WTC11 (cell line): ENCODE measurements at regions not wholly inside any gene's neighbourhood (a gene's known extent, or its start where the extent isn't known, plus 50 kb on each side); places are given as distances from the start of the nearest gene placed in this dataset.

Source experiments
- ATAC-seq: fragments of 200-7000 bp; cut with Tn5 transposase; 2 replicates; pipeline ENCODE4 v1.10.0; 2021; ENCODE audit warnings: mild to moderate bottlenecking, moderate library complexity
- CTCF ChIA-PET: fragments of 300-600 bp; sonication (Branson Sonifier 250); formaldehyde crosslinking; loops from one replicate; lab custom pipeline; 2021; ENCODE audit warnings: antibody characterized with exemption; lab: Charles Lee
- POLR2A ChIA-PET: fragments of 350-600 bp; sonication (Branson Sonifier 250); formaldehyde crosslinking; loops from one replicate; lab custom pipeline; 2021; ENCODE audit warnings: antibody characterized with exemption; lab: Charles Lee
- DNase-seq: peaks from one replicate; pipeline ENCODE4 v3.0.0; 2021; ENCODE audit warnings: low spot score
- H3K27ac Mint-ChIP-seq: 2 replicates; pipeline ENCODE4 v1.8.0; 2021; ENCODE audit warnings: mixed read lengths
- H3K27me3 Mint-ChIP-seq: 2 replicates; pipeline ENCODE4 v1.8.0; 2021; ENCODE audit warnings: low read depth, mild to moderate bottlenecking, moderate library complexity, mixed read lengths
- H3K36me3 Mint-ChIP-seq: 2 replicates; pipeline ENCODE4 v1.8.0; 2021; ENCODE audit warnings: mixed read lengths
- H3K4me1 Mint-ChIP-seq: 2 replicates; pipeline ENCODE4 v1.8.0; 2022; ENCODE audit warnings: mixed read lengths
- H3K4me3 Mint-ChIP-seq: 2 replicates; pipeline ENCODE4 v1.8.0; 2021; ENCODE audit warnings: mild to moderate bottlenecking, moderate library complexity, mixed read lengths
- H3K9me3 Mint-ChIP-seq: 2 replicates; pipeline ENCODE4 v1.8.0; 2021; ENCODE audit warnings: mixed read lengths
- CDX4 ChIP-seq: fragments of 250-450 bp; sonication (Bioruptor Pico); IDR thresholded peaks from 2 replicates; pipeline ENCODE4 v1.9.0; 2021; ENCODE audit warnings: moderate library complexity, mild to moderate bottlenecking, inconsistent platforms, borderline replicate concordance
- CREB1 ChIP-seq: sonication (generic); formaldehyde crosslinking; IDR thresholded peaks from 2 replicates; pipeline ENCODE4 v1.8.0; 2023; ENCODE audit warnings: mild to moderate bottlenecking, missing genetic modification reagents
- CREM ChIP-seq: sonication (generic); formaldehyde crosslinking; IDR thresholded peaks from 2 replicates; pipeline ENCODE4 v1.8.1; 2022; ENCODE audit warnings: mild to moderate bottlenecking, missing genetic modification reagents, moderate library complexity
- E2F1 ChIP-seq: sonication (generic); formaldehyde crosslinking; IDR thresholded peaks from 2 replicates; pipeline ENCODE4 v1.8.0; 2022; ENCODE audit warnings: mild to moderate bottlenecking, missing genetic modification reagents
- FOXK1 ChIP-seq: sonication (generic); formaldehyde crosslinking; IDR thresholded peaks from 2 replicates; pipeline ENCODE4 v1.8.0; 2022; ENCODE audit warnings: mild to moderate bottlenecking, moderate library complexity, missing genetic modification reagents
- GRHL2 ChIP-seq: fragments of 250-450 bp; sonication (Bioruptor Pico); IDR thresholded peaks from 2 replicates; pipeline ENCODE4 v1.8.0; 2022; ENCODE audit warnings: mild to moderate bottlenecking, moderate library complexity; ENCODE audit not compliant: insufficient replicate concordance, severe bottlenecking
- IRF2 ChIP-seq: sonication (generic); formaldehyde crosslinking; IDR thresholded peaks from 2 replicates; pipeline ENCODE4 v1.8.0; 2022; ENCODE audit warnings: low read depth, missing genetic modification reagents, borderline replicate concordance
- JUN ChIP-seq: sonication (generic); formaldehyde crosslinking; IDR thresholded peaks from 2 replicates; pipeline ENCODE4 v1.8.0; 2023; ENCODE audit warnings: mild to moderate bottlenecking, missing genetic modification reagents
- MXD4 ChIP-seq: fragments of 250-450 bp; sonication (Bioruptor Pico); IDR thresholded peaks from 2 replicates; pipeline ENCODE4 v1.8.0; 2021; ENCODE audit warnings: mild to moderate bottlenecking, moderate library complexity, borderline replicate concordance
- NFATC4 ChIP-seq: fragments of 250-450 bp; sonication (Bioruptor Pico); IDR thresholded peaks from 2 replicates; pipeline ENCODE4 v1.9.0; 2021; ENCODE audit warnings: mild to moderate bottlenecking
- NFE2L1 ChIP-seq: sonication (generic); formaldehyde crosslinking; IDR thresholded peaks from 2 replicates; pipeline ENCODE4 v1.8.1; 2023; ENCODE audit warnings: missing genetic modification reagents
- OVOL2 ChIP-seq: fragments of 250-450 bp; sonication (Bioruptor Pico); IDR thresholded peaks from 2 replicates; pipeline ENCODE4 v1.9.0; 2021; ENCODE audit warnings: mild to moderate bottlenecking, borderline replicate concordance
- SOX15 ChIP-seq: fragments of 250-450 bp; sonication (Bioruptor Pico); IDR thresholded peaks from 2 replicates; pipeline ENCODE4 v1.9.0; 2021; ENCODE audit warnings: mild to moderate bottlenecking
- TCF7 ChIP-seq: sonication (generic); formaldehyde crosslinking; IDR thresholded peaks from 2 replicates; pipeline ENCODE4 v1.8.0; 2022; ENCODE audit warnings: mild to moderate bottlenecking, low read depth, missing genetic modification reagents, moderate library complexity
- TEAD1 ChIP-seq: sonication (generic); formaldehyde crosslinking; IDR thresholded peaks from 2 replicates; pipeline ENCODE4 v1.8.0; 2022; ENCODE audit warnings: mild to moderate bottlenecking, missing genetic modification reagents
- TP53 ChIP-seq: sonication (generic); formaldehyde crosslinking; IDR thresholded peaks from 2 replicates; pipeline ENCODE4 v1.8.1; 2023; ENCODE audit warnings: mild to moderate bottlenecking, missing genetic modification reagents
- USF2 ChIP-seq: sonication (generic); formaldehyde crosslinking; IDR thresholded peaks from 2 replicates; pipeline ENCODE4 v1.8.1; 2023; ENCODE audit warnings: mild to moderate bottlenecking, missing genetic modification reagents, moderate library complexity
- ZNF512 ChIP-seq: sonication (generic); formaldehyde crosslinking; IDR thresholded peaks from 2 replicates; pipeline ENCODE4 v1.8.1; 2022; ENCODE audit warnings: missing genetic modification reagents, borderline replicate concordance
- TF ChIP-seq, protein P1 (sequence below): sonication (generic); formaldehyde crosslinking; IDR thresholded peaks from 2 replicates; pipeline ENCODE4 v1.8.0; 2023; ENCODE audit warnings: missing genetic modification reagents
- TF ChIP-seq, protein P2 (sequence below): sonication (generic); formaldehyde crosslinking; IDR thresholded peaks from 2 replicates; pipeline ENCODE4 v1.8.1; 2022; ENCODE audit warnings: low read depth, mild to moderate bottlenecking, moderate library complexity, missing genetic modification reagents, borderline replicate concordance
- TF ChIP-seq, protein P3 (sequence below): sonication (generic); formaldehyde crosslinking; IDR thresholded peaks from 2 replicates; pipeline ENCODE4 v1.8.1; 2023; ENCODE audit warnings: mild to moderate bottlenecking, missing genetic modification reagents, borderline replicate concordance
- TF ChIP-seq, protein P4 (sequence below): sonication (generic); formaldehyde crosslinking; IDR thresholded peaks from 2 replicates; pipeline ENCODE4 v1.8.1; 2023; ENCODE audit warnings: mild to moderate bottlenecking, missing genetic modification reagents

- CTCF ChIA-PET: interaction anchor here (1.0 kb wide), 2 partner anchors 13 to 15 kb away, joined by 3 read pairs; no protein-coding TSS in a partner anchor
- H3K4me3 Mint-ChIP-seq: no peak overlapping the region
Observed at GRCh38 chrX:15128861-15129260, 141.0 kb downstream of the ASB9 start.

DNA sequence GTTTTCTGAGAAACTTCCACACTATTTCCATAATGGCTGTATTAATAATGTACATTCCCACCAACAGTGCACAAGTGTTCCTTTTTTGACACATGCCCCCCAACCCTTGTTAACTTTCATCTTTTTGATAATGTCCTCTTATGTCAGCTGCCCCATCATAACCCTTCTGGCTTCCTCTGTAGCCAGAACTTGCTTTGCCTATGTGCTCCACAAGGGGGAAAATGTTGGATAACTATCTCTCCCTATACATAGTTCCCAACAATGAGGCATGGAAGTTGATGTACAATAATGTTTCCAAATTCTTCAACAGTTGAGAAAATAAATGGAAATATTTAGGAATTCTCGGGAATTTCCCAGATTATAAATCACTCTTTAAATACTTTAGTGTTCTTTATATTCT is 142.9 kb downstream of the ASB9 start:
- DNase-seq: no peak
- H3K4me3 Mint-ChIP-seq: no peak overlapping the region
- no peaks in the 10 kb centered on the region for H3K27me3 Mint-ChIP-seq
- H3K36me3 Mint-ChIP-seq: no peaks in the 10 kb centered on the region
- ATAC-seq: 0 out of 2 replicates have a peak, but pooled peaks have one; percentile 36
- CTCF ChIA-PET: no interaction called here
- POLR2A ChIA-PET: no interaction called here
- H3K4me1 Mint-ChIP-seq: no peaks in the 10 kb centered on the region
- no peaks in the 10 kb centered on the region for H3K9me3 Mint-ChIP-seq
- H3K27ac Mint-ChIP-seq: no peak overlapping the region
- TF ChIP-seq USF2 (CRISPR knock-in tag) (no peak), FOXK1 (no peak), ZNF512 (CRISPR knock-in tag) (no peak), TEAD1 (CRISPR knock-in tag) (no peak), CDX4 (no peak), NFE2L1 (CRISPR knock-in tag) (no peak), SOX15 (CRISPR knock-in tag) (no peak), OVOL2 (CRISPR knock-in tag) (no peak), NFATC4 (CRISPR knock-in tag) (no peak), CREM (CRISPR knock-in tag) (no peak), CREB1 (no peak), TP53 (CRISPR knock-in tag) (no peak), JUN (no peak), GRHL2 (CRISPR knock-in tag) (no peak)
- TF ChIP-seq, protein P1, sequence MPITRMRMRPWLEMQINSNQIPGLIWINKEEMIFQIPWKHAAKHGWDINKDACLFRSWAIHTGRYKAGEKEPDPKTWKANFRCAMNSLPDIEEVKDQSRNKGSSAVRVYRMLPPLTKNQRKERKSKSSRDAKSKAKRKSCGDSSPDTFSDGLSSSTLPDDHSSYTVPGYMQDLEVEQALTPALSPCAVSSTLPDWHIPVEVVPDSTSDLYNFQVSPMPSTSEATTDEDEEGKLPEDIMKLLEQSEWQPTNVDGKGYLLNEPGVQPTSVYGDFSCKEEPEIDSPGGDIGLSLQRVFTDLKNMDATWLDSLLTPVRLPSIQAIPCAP (CRISPR knock-in tag): no peak
- TF ChIP-seq, protein P2, sequence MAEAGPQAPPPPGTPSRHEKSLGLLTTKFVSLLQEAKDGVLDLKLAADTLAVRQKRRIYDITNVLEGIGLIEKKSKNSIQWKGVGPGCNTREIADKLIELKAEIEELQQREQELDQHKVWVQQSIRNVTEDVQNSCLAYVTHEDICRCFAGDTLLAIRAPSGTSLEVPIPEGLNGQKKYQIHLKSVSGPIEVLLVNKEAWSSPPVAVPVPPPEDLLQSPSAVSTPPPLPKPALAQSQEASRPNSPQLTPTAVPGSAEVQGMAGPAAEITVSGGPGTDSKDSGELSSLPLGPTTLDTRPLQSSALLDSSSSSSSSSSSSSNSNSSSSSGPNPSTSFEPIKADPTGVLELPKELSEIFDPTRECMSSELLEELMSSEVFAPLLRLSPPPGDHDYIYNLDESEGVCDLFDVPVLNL: no peak

More at GRCh38 chrX:15128861-15129260, 141.0 kb downstream of the ASB9 start:
- no peak for TF ChIP-seq MXD4
- TF ChIP-seq, protein P3, sequence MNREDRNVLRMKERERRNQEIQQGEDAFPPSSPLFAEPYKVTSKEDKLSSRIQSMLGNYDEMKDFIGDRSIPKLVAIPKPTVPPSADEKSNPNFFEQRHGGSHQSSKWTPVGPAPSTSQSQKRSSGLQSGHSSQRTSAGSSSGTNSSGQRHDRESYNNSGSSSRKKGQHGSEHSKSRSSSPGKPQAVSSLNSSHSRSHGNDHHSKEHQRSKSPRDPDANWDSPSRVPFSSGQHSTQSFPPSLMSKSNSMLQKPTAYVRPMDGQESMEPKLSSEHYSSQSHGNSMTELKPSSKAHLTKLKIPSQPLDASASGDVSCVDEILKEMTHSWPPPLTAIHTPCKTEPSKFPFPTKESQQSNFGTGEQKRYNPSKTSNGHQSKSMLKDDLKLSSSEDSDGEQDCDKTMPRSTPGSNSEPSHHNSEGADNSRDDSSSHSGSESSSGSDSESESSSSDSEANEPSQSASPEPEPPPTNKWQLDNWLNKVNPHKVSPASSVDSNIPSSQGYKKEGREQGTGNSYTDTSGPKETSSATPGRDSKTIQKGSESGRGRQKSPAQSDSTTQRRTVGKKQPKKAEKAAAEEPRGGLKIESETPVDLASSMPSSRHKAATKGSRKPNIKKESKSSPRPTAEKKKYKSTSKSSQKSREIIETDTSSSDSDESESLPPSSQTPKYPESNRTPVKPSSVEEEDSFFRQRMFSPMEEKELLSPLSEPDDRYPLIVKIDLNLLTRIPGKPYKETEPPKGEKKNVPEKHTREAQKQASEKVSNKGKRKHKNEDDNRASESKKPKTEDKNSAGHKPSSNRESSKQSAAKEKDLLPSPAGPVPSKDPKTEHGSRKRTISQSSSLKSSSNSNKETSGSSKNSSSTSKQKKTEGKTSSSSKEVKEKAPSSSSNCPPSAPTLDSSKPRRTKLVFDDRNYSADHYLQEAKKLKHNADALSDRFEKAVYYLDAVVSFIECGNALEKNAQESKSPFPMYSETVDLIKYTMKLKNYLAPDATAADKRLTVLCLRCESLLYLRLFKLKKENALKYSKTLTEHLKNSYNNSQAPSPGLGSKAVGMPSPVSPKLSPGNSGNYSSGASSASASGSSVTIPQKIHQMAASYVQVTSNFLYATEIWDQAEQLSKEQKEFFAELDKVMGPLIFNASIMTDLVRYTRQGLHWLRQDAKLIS (CRISPR knock-in tag): no peak
- no peak for TF ChIP-seq IRF2 (CRISPR knock-in tag)
- TF ChIP-seq TCF7: no peak
- TF ChIP-seq CREM (CRISPR knock-in tag): no peak
- TF ChIP-seq NFE2L1 (CRISPR knock-in tag): no peak
- no peak for TF ChIP-seq E2F1 (CRISPR knock-in tag)
- TF ChIP-seq, protein P4, sequence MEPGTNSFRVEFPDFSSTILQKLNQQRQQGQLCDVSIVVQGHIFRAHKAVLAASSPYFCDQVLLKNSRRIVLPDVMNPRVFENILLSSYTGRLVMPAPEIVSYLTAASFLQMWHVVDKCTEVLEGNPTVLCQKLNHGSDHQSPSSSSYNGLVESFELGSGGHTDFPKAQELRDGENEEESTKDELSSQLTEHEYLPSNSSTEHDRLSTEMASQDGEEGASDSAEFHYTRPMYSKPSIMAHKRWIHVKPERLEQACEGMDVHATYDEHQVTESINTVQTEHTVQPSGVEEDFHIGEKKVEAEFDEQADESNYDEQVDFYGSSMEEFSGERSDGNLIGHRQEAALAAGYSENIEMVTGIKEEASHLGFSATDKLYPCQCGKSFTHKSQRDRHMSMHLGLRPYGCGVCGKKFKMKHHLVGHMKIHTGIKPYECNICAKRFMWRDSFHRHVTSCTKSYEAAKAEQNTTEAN (CRISPR knock-in tag): no peak
- TF ChIP-seq FOXK1: no peak
- Mint-ChIP-seq H3K9me3 (no peaks in the 10 kb centered on the region), H3K4me1 (no peaks in the 10 kb centered on the region), H3K27me3 (no peaks in the 10 kb centered on the region), H3K27ac (no peak overlapping the region), H3K36me3 (no peaks in the 10 kb centered on the region)
- ATAC-seq: no peak
- POLR2A ChIA-PET: no interaction called here
- DNase-seq: no peak
